ENCODE measurements at regions not wholly inside any gene's neighbourhood (a gene's known extent, or its start where the extent isn't known, plus 50 kb on each side); places are given as distances from the start of the nearest gene placed in this dataset.
"Not testable (repeated sequence)": the region's sequence is repeated elsewhere in the genome, so short reads cannot be mapped to it uniquely, and the experiment has no call there.

DNA sequence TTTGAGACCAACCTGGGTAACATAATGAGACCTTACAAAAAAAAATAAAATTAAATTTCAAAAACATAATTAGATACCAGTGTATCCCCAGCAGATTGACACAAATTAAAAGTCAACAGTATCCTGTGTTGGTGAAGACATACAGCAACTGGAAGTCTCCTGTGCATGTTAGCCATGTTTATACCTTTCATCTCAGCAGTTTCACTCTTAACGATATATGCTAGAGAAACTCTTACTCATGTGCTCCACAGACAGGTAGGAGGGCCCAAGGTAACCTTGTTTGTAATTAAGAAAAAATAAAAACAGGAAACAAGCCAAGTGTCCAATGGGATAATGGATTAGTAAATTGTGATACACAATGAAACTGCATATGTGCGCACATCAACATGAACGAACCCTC is 50.1 kb upstream of the N4BP3 start:
- Histone ChIP-seq H3K9me3 (ENCODE audit: control insufficient read depth in 2 of 2, insufficient read depth in 1 of 2, low read length in 1 of 2) (peaks cover 0 to 4% of the 10 kb centered on the region in 2 donors), H3K36me3 (ENCODE audit: control insufficient read depth in 2 of 2, insufficient read depth in 2 of 2, low read length in 1 of 2) (no peaks in the 10 kb centered on the region), H3K27ac (ENCODE audit: low read depth in 1 of 2, low read length in 1 of 2) (no peak overlapping the region), H3K27me3 (ENCODE audit: control insufficient read depth in 2 of 2, insufficient read depth in 1 of 2, low read length in 1 of 2) (no peaks in the 10 kb centered on the region), H3K4me1 (ENCODE audit: control insufficient read depth in 2 of 2, insufficient read depth in 2 of 2, low read length in 2 of 2) (peaks cover 23 to 26% of the 10 kb centered on the region in 2 donors), H3K4me3 (ENCODE audit: low read length in 2 of 2) (no peak overlapping the region)
- 91% methylated on average over 3 of the region's 3 CpGs for WGBS
- no peak for DNase-seq (ENCODE audit: low read depth in 6 of 9, low spot score in 9 of 9)

DNA sequence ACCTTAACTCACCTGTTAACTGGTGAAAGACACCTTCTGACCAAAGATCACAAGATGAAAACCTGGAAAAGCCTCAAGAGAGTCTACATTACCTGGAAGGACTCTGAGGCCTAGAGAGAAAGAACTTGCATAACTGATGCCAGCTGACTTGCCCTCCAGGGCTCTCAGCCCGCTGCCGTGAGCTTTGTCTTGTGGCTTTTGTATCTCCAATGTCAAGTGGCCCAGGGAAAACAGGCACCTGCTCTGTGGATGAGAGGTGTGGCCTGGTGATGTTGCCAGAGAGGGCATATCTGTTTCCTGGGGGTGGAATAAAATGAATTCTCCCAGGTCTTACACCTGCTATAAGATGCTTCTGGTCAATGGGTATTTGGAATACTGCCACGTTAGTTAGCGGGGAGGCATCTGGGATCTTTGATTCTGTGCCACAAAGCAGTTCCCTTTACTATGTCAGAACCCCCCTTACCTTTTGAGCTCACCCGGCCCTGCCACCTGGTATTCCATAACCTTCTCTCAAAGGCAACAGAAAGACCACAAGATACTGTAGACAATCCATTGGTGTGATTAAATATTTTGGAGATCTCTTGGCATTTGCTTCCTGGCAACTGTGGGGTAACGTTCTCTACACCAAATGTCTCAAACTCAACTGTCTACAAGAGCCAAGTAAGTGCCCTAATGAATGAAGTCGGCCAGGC is 54.9 kb upstream of the N4BP3 start:
- Histone ChIP-seq H3K27me3 (ENCODE audit: control insufficient read depth in 2 of 2, insufficient read depth in 1 of 2, low read length in 1 of 2) (peaks cover 0 to 2% of the 10 kb centered on the region in 2 donors), H3K36me3 (ENCODE audit: control insufficient read depth in 2 of 2, insufficient read depth in 2 of 2, low read length in 1 of 2) (no peaks in the 10 kb centered on the region), H3K4me3 (ENCODE audit: low read length in 2 of 2) (no peak overlapping the region), H3K4me1 (ENCODE audit: control insufficient read depth in 2 of 2, insufficient read depth in 2 of 2, low read length in 2 of 2) (peaks cover 10 to 12% of the 10 kb centered on the region in 2 donors), H3K27ac (ENCODE audit: low read depth in 1 of 2, low read length in 1 of 2) (no peak overlapping the region), H3K9me3 (ENCODE audit: control insufficient read depth in 2 of 2, insufficient read depth in 1 of 2, low read length in 1 of 2) (peaks cover 0 to 4% of the 10 kb centered on the region in 2 donors)
- no peak for DNase-seq (ENCODE audit: low read depth in 6 of 9, low spot score in 9 of 9)
- 73% methylated on average over 7 of the region's 7 CpGs for WGBS

DNA sequence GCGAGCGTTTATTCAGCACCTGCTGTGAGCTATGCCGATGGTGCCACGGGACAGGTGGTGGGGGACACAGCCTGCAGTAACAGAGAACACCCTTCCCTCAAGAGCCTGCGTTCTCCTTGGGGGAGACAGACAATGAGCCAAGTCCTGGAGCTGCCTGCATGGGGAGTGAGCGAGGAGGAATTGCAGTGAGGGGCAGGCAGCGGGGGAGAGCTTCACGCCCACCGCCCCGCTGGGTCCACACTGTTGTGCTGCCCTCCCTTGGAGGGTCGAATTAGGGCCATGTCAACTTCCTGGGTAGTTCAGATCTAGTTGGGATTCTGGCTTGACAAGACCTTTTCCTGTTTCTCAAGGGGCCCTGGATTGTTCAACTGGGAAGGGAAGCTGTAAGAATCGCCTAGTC is 55.5 kb upstream of the N4BP3 start:
- no peak for DNase-seq (ENCODE audit: low read depth in 6 of 9, low spot score in 9 of 9)
- peaks cover 6 to 9% of the 10 kb centered on the region in 2 donors for H3K4me1 ChIP-seq (ENCODE audit: control insufficient read depth in 2 of 2, insufficient read depth in 2 of 2, low read length in 2 of 2)
- no peaks in the 10 kb centered on the region for H3K36me3 ChIP-seq (ENCODE audit: control insufficient read depth in 2 of 2, insufficient read depth in 2 of 2, low read length in 1 of 2)
- peaks cover 0 to 4% of the 10 kb centered on the region in 2 donors for H3K9me3 ChIP-seq (ENCODE audit: control insufficient read depth in 2 of 2, insufficient read depth in 1 of 2, low read length in 1 of 2)
- peaks cover 0 to 2% of the 10 kb centered on the region in 2 donors for H3K27me3 ChIP-seq (ENCODE audit: control insufficient read depth in 2 of 2, insufficient read depth in 1 of 2, low read length in 1 of 2)
- no peak overlapping the region for H3K4me3 ChIP-seq (ENCODE audit: low read length in 2 of 2)
- WGBS = 88% methylated on average over 12 of the region's 12 CpGs
- H3K27ac ChIP-seq (ENCODE audit: low read depth in 1 of 2, low read length in 1 of 2) = no peak overlapping the region

DNA sequence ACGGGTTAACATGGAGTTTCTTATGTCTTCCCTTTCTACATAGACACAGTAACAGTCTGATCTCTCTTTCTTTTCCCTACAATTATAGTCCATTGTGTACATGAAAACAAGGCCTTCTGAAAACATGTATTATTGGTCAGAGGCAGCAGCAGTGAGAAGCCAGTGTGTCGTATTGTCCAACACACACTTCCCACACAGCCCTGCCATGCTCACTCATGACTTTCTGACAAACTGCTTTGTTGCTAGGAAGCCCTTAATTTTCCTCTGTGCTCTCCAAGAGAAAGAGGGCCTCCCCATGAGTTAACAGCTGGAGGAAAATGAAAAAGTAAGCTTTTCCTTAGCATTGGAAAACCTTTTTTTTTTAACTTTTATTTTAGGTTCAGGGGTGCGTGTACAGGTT is 56.4 kb upstream of the N4BP3 start:
- peaks cover 0 to 4% of the 10 kb centered on the region in 2 donors for H3K9me3 ChIP-seq (ENCODE audit: control insufficient read depth in 2 of 2, insufficient read depth in 1 of 2, low read length in 1 of 2)
- H3K36me3 ChIP-seq (ENCODE audit: control insufficient read depth in 2 of 2, insufficient read depth in 2 of 2, low read length in 1 of 2) = no peaks in the 10 kb centered on the region
- H3K27ac ChIP-seq (ENCODE audit: low read depth in 1 of 2, low read length in 1 of 2) = no peak overlapping the region
- H3K4me3 ChIP-seq (ENCODE audit: low read length in 2 of 2) = no peak overlapping the region
- peaks cover 0 to 5% of the 10 kb centered on the region in 2 donors for H3K4me1 ChIP-seq (ENCODE audit: control insufficient read depth in 2 of 2, insufficient read depth in 2 of 2, low read length in 2 of 2)
- DNase-seq (ENCODE audit: low read depth in 6 of 9, low spot score in 9 of 9) = no peak
- H3K27me3 ChIP-seq (ENCODE audit: control insufficient read depth in 2 of 2, insufficient read depth in 1 of 2, low read length in 1 of 2) = peaks cover 0 to 2% of the 10 kb centered on the region in 2 donors
- WGBS = 98% methylated on average over 3 of the region's 3 CpGs

DNA sequence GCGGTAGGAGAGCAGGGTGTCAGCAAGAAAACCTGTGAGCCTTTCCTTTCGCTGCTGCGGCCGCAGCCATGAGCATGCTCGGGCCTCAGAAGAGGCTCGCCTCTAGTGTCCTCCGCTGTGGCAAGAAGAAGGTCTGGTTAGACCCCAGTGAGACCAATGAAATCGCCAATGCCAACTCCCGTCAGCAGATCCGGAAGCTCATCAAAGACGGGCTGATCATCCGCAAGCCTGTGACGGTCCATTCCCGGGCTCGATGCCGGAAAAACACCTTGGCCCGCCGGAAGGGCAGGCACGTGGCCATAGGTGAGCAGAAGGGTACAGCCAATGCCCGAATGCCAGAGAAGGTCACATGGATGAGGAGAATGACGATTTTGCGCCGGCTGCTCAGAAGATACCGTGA is 57.8 kb upstream of the N4BP3 start:
- H3K36me3 ChIP-seq (ENCODE audit: control insufficient read depth in 2 of 2, insufficient read depth in 2 of 2, low read length in 1 of 2); H3K27me3 ChIP-seq (ENCODE audit: control insufficient read depth in 2 of 2, insufficient read depth in 1 of 2, low read length in 1 of 2); H3K27ac ChIP-seq (ENCODE audit: low read depth in 1 of 2, low read length in 1 of 2); H3K4me1 ChIP-seq (ENCODE audit: control insufficient read depth in 2 of 2, insufficient read depth in 2 of 2, low read length in 2 of 2); H3K9me3 ChIP-seq (ENCODE audit: control insufficient read depth in 2 of 2, insufficient read depth in 1 of 2, low read length in 1 of 2); DNase-seq (ENCODE audit: low read depth in 6 of 9, low spot score in 9 of 9); H3K4me3 ChIP-seq (ENCODE audit: low read length in 2 of 2): not testable (repeated sequence)
- WGBS = 98% methylated on average over 24 of the region's 24 CpGs

DNA sequence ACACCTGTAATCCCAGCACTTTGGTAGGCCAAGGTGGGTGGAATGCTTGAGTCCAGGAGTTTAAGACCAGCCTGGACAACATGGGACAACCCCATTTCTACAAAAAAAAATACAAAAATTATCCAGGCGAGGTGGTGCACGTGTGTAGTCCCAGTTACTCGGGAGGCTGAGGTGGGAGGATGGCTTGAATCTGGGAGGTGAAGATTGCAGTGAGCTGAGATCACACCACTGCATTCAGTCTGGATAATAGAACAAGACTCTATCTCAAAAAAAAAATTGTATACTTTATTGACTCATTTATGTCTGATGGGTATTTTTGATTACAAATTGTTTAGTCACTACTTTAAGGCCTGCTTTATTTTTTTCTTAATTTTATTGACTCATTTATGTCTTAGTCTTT is 56.0 kb upstream of the PROP1 start:
- 97% methylated on average over 3 of the region's 3 CpGs for WGBS
- not testable (repeated sequence) for H3K27me3 ChIP-seq (ENCODE audit: control insufficient read depth in 2 of 2, insufficient read depth in 1 of 2, low read length in 1 of 2); H3K9me3 ChIP-seq (ENCODE audit: control insufficient read depth in 2 of 2, insufficient read depth in 1 of 2, low read length in 1 of 2); H3K27ac ChIP-seq (ENCODE audit: low read depth in 1 of 2, low read length in 1 of 2); H3K4me1 ChIP-seq (ENCODE audit: control insufficient read depth in 2 of 2, insufficient read depth in 2 of 2, low read length in 2 of 2); H3K36me3 ChIP-seq (ENCODE audit: control insufficient read depth in 2 of 2, insufficient read depth in 2 of 2, low read length in 1 of 2); DNase-seq (ENCODE audit: low read depth in 6 of 9, low spot score in 9 of 9); H3K4me3 ChIP-seq (ENCODE audit: low read length in 2 of 2)

DNA sequence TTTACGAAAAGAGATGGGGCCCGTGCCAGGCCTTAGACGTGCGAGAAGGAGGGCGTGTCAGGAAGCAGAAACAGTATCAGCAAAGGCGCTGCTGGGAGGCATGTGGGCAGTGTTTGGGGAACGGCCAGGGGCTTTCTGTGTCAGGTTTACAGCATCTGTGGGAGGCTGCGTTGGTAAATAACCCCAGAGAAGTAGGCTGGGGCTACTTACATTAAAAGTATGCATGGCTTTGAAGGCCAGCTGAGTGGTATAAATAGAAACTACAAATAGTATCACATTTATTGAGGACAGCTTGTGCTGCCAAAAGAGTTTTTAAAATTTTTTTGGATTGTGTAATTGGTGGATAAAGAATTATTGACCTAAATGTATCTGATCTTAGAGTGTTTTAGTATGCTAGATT is 54.8 kb upstream of the PROP1 start:
- not testable (repeated sequence) for H3K27ac ChIP-seq (ENCODE audit: low read depth in 1 of 2, low read length in 1 of 2); H3K4me3 ChIP-seq (ENCODE audit: low read length in 2 of 2); H3K9me3 ChIP-seq (ENCODE audit: control insufficient read depth in 2 of 2, insufficient read depth in 1 of 2, low read length in 1 of 2); H3K27me3 ChIP-seq (ENCODE audit: control insufficient read depth in 2 of 2, insufficient read depth in 1 of 2, low read length in 1 of 2); H3K36me3 ChIP-seq (ENCODE audit: control insufficient read depth in 2 of 2, insufficient read depth in 2 of 2, low read length in 1 of 2); H3K4me1 ChIP-seq (ENCODE audit: control insufficient read depth in 2 of 2, insufficient read depth in 2 of 2, low read length in 2 of 2); DNase-seq (ENCODE audit: low read depth in 6 of 9, low spot score in 9 of 9)
- no CpG with 5 or more reads among the region's 8 CpGs for WGBS

DNA sequence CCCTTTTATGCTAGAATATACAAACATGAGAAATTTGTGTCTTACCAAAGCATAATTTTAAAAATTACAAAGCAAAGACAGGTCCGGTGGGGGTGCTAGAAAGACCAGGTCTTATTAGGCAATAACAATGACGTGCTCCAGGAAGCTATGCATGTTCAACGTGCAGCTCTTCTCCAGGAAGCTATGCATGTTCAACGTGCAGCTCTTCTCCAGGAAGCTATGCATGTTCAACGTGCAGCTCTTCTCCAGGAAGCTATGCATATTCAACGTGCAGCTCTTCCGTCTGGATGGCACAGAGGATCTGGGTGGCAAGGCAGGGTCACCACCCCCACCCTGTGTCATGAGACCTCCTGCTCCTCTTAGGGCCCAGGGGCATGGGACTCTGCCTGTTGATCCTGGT is 51.9 kb upstream of the PROP1 start:
- H3K27me3 ChIP-seq (ENCODE audit: control insufficient read depth in 2 of 2, insufficient read depth in 1 of 2, low read length in 1 of 2); H3K36me3 ChIP-seq (ENCODE audit: control insufficient read depth in 2 of 2, insufficient read depth in 2 of 2, low read length in 1 of 2); H3K9me3 ChIP-seq (ENCODE audit: control insufficient read depth in 2 of 2, insufficient read depth in 1 of 2, low read length in 1 of 2); H3K4me3 ChIP-seq (ENCODE audit: low read length in 2 of 2); DNase-seq (ENCODE audit: low read depth in 6 of 9, low spot score in 9 of 9); H3K4me1 ChIP-seq (ENCODE audit: control insufficient read depth in 2 of 2, insufficient read depth in 2 of 2, low read length in 2 of 2); H3K27ac ChIP-seq (ENCODE audit: low read depth in 1 of 2, low read length in 1 of 2): not testable (repeated sequence)
- 81% methylated on average over 4 of the region's 7 CpGs for whole genome bisulfite sequencing

DNA sequence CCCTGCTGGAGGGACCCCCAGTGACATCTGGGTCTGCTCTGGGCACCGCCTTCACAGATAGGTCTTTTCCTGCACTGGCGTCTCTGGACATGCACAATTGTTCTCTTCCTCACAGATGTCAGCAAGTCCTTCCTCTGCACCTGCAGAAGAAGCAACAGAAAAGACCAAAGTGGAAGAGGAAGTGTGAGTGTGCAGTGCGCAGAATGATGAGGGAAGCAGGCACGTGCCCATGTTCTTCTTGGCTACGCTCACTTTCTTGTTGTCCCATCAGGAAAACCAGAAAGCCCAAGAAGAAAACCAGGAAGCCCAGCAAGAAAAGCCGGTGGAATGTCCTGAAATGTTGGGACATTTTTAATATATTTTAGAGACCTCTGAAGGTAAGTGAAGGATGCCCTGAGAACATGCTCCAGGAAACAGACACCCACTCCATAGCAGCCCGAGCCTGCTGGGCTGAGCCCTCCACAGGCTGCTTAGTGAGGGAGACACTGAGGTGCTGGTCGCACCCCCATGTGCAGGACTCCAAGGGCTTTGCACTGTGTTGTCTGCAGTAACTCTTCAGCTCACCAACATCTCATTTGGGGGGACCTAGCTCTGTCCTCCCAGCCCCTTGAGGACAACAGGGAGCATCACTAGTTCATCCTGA is 50.8 kb upstream of the PROP1 start:
- not testable (repeated sequence) for H3K4me3 ChIP-seq (ENCODE audit: low read length in 2 of 2); H3K9me3 ChIP-seq (ENCODE audit: control insufficient read depth in 2 of 2, insufficient read depth in 1 of 2, low read length in 1 of 2); H3K36me3 ChIP-seq (ENCODE audit: control insufficient read depth in 2 of 2, insufficient read depth in 2 of 2, low read length in 1 of 2); H3K27me3 ChIP-seq (ENCODE audit: control insufficient read depth in 2 of 2, insufficient read depth in 1 of 2, low read length in 1 of 2); H3K4me1 ChIP-seq (ENCODE audit: control insufficient read depth in 2 of 2, insufficient read depth in 2 of 2, low read length in 2 of 2); DNase-seq (ENCODE audit: low read depth in 6 of 9, low spot score in 9 of 9)
- peak overlapping the region in 1 of 2 donors; percentile 47 for H3K27ac ChIP-seq (ENCODE audit: low read depth in 1 of 2, low read length in 1 of 2)
- 28% methylated on average over 7 of the region's 8 CpGs for WGBS

All from thymus (tissue), 11 donors.